Skin of body (tissue), 1 donor: ENCODE measurements at regions not wholly inside any gene's neighbourhood (a gene's known extent, or its start where the extent isn't known, plus 50 kb on each side); places are given as distances from the start of the nearest gene placed in this dataset.

Experiments used
- DNase-seq: peaks from one replicate; lab custom pipeline; 2025; lab: John Stamatoyannopoulos, UW

- no peak for DNase-seq
Measured at GRCh38 chr10:112098682-112099081, 84.9 kb downstream of the GPAM start.
